DOHH2 (cell line): ENCODE measurements at regions not wholly inside any gene's neighbourhood (a gene's known extent, or its start where the extent isn't known, plus 50 kb on each side); places are given as distances from the start of the nearest gene placed in this dataset.

Source experiments
- H3F3A ChIP-seq: fragments of 200-600 bp; sonication (generic), shearing (Covaris generic); 2 replicates; pipeline ENCODE4 v1.6.0; 2016; ENCODE audit warnings: antibody characterized with exemption, mild to moderate bottlenecking; ENCODE audit not compliant: control insufficient read depth, insufficient read depth
- H3K27ac ChIP-seq: fragments of 200-600 bp; sonication (generic); 2 replicates; pipeline ENCODE4 v1.5.1; 2014; ENCODE audit warnings: low read depth, mild to moderate bottlenecking, low read length, moderate library complexity
- H3K27me3 ChIP-seq: fragments of 200-600 bp; sonication (generic); 2 replicates; pipeline ENCODE4 v1.6.1; 2014; ENCODE audit warnings: mild to moderate bottlenecking, low read length, mixed read lengths; ENCODE audit not compliant: control insufficient read depth
- H3K36me3 ChIP-seq: fragments of 200-600 bp; sonication (generic); 2 replicates; pipeline ENCODE4 v1.6.1; 2014; ENCODE audit warnings: mild to moderate bottlenecking, low read length, moderate library complexity, mixed read lengths; ENCODE audit not compliant: control insufficient read depth
- H3K4me1 ChIP-seq: fragments of 200-600 bp; sonication (generic); 2 replicates; pipeline ENCODE4 v1.6.1; 2014; ENCODE audit warnings: mild to moderate bottlenecking, low read length, mixed read lengths; ENCODE audit not compliant: control insufficient read depth
- H3K4me2 ChIP-seq: fragments of 200-600 bp; sonication (generic); 2 replicates; pipeline ENCODE4 v1.6.0; 2014; ENCODE audit warnings: mild to moderate bottlenecking, low read length, moderate library complexity
- H3K4me3 ChIP-seq: fragments of 200-600 bp; sonication (generic); 2 replicates; pipeline ENCODE4 v1.5.1; 2014; ENCODE audit warnings: mild to moderate bottlenecking, low read length, mixed read lengths
- H3K79me2 ChIP-seq: fragments of 200-600 bp; sonication (generic); 2 replicates; pipeline ENCODE4 v1.6.1; 2014; ENCODE audit warnings: mild to moderate bottlenecking, low read length, mixed read lengths; ENCODE audit not compliant: control insufficient read depth
- H3K9me2 ChIP-seq: fragments of 200-600 bp; sonication (generic); replicated peaks from 2 replicates; pipeline ENCODE4 v1.6.1; 2014; ENCODE audit warnings: mild to moderate bottlenecking, low read length, mixed read lengths; ENCODE audit not compliant: control insufficient read depth
- H3K9me3 ChIP-seq: fragments of 200-600 bp; sonication (generic); 2 replicates; pipeline ENCODE4 v1.6.1; 2014; ENCODE audit warnings: antibody characterized with exemption, low read length, mixed read lengths; ENCODE audit not compliant: control insufficient read depth, insufficient read depth
- H4K20me1 ChIP-seq: fragments of 200-600 bp; sonication (generic); 2 replicates; pipeline ENCODE4 v1.6.0; 2014; ENCODE audit warnings: low read depth, mild to moderate bottlenecking, antibody characterized with exemption, low read length, moderate library complexity; ENCODE audit not compliant: control insufficient read depth, insufficient read depth
- EZH2phosphoT487 ChIP-seq: fragments of 200-600 bp; sonication (generic); IDR thresholded peaks from 2 replicates; pipeline ENCODE4 v1.6.1; 2017; ENCODE audit warnings: borderline replicate concordance, mild to moderate bottlenecking, antibody characterized with exemption, low read length, moderate library complexity, mixed read lengths
- TF ChIP-seq, protein P1 (sequence below): fragments of 200-600 bp; sonication (generic); IDR thresholded peaks from one replicate; pipeline ENCODE4 v1.5.1; 2014; ENCODE audit warnings: antibody characterized with exemption, mild to moderate bottlenecking, low read depth, low read length; ENCODE audit not compliant: poor library complexity, severe bottlenecking

DNA sequence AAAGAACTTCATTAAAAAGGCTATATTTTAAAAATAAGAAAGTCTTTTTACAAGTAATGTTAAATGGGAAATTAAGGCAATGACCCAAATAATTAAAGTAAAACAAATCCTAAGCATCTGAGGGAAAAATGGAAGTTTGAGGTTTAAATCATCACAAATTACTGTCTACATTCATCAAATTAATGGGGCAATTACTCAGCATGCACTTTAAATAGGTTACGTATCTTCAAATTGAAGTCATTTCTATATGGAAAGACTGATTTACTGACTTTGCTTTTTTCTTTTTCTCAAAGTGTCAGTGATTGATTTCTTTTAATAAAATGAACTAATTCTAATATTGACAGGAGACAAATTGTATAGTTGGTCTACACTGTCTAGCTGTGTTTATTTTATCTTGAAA lies 1452.3 kb downstream of the NCAM2 start:
- H3K27me3 ChIP-seq = no peaks in the 10 kb centered on the region
- TF ChIP-seq, protein P1, sequence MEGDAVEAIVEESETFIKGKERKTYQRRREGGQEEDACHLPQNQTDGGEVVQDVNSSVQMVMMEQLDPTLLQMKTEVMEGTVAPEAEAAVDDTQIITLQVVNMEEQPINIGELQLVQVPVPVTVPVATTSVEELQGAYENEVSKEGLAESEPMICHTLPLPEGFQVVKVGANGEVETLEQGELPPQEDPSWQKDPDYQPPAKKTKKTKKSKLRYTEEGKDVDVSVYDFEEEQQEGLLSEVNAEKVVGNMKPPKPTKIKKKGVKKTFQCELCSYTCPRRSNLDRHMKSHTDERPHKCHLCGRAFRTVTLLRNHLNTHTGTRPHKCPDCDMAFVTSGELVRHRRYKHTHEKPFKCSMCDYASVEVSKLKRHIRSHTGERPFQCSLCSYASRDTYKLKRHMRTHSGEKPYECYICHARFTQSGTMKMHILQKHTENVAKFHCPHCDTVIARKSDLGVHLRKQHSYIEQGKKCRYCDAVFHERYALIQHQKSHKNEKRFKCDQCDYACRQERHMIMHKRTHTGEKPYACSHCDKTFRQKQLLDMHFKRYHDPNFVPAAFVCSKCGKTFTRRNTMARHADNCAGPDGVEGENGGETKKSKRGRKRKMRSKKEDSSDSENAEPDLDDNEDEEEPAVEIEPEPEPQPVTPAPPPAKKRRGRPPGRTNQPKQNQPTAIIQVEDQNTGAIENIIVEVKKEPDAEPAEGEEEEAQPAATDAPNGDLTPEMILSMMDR = no peak
- TF ChIP-seq EZH2phosphoT487 = no peak
- no peaks in the 10 kb centered on the region for H3K79me2 ChIP-seq
- H3K36me3 ChIP-seq = no peaks in the 10 kb centered on the region
- H3K4me3 ChIP-seq = no peak overlapping the region
- H3K4me2 ChIP-seq = no peak overlapping the region
- H3F3A ChIP-seq = no peaks in the 10 kb centered on the region
- no peaks in the 10 kb centered on the region for H3K9me2 ChIP-seq
- H4K20me1 ChIP-seq = no peaks in the 10 kb centered on the region
- no peak overlapping the region for H3K27ac ChIP-seq
- H3K9me3 ChIP-seq = peaks cover 3% of the 10 kb centered on the region; the same call in 1 of the 2 replicates
- H3K4me1 ChIP-seq = no peaks in the 10 kb centered on the region

DNA sequence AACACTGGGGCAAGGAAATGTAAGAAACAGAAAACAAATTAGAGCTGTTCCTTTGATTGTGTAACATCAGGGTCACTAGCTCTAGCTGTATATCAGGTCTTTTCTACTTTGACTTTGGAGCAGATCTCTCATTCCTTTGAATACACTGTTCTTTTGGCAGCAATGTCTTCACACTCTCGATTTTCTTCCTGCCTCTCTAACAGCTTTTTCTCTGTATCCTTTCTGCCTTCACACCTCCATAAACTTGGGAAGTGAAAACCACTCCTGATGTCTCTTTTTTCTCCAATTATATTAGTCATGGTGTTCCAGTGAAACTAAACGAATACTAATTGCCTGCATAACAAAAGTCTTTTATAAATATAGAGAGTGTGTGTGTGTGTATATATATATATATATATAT lies 1458.0 kb downstream of the NCAM2 start:
- H3K4me1 ChIP-seq = no peaks in the 10 kb centered on the region
- H3K4me3 ChIP-seq = no peak overlapping the region
- H3K9me3 ChIP-seq = no peaks in the 10 kb centered on the region; the same call in none of the 2 replicates
- H3K79me2 ChIP-seq = no peaks in the 10 kb centered on the region
- TF ChIP-seq, protein P1 = no peak
- no peak for TF ChIP-seq EZH2phosphoT487
- H3F3A ChIP-seq = no peaks in the 10 kb centered on the region
- H4K20me1 ChIP-seq = no peaks in the 10 kb centered on the region
- H3K27me3 ChIP-seq = no peaks in the 10 kb centered on the region
- no peak overlapping the region for H3K27ac ChIP-seq
- no peak overlapping the region for H3K4me2 ChIP-seq
- no peaks in the 10 kb centered on the region for H3K36me3 ChIP-seq
- H3K9me2 ChIP-seq = no peaks in the 10 kb centered on the region

DNA sequence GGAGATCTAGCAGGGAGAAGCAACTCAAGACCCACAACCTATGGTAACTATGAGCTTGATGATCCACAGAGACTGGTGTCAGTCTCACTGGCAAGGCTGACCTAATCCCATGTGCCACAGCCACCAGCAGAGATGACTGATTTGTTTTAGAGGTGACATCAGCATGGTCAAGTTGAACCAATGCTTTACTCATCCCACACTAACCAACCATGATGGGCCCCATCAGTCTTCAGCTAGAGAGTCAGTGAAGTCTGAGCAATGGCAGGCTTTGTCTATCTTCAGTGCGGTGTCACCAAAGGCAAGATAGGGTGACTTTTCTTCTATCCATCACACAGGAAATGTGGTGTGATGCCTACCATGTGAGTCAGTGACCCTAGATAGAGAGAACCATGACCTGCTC lies 1470.7 kb downstream of the NCAM2 start:
- Histone ChIP-seq H3K9me3 (peaks cover 8% of the 10 kb centered on the region; the same call in 1 of the 2 replicates), H3K9me2 (no peaks in the 10 kb centered on the region), H3K36me3 (no peaks in the 10 kb centered on the region), H3K79me2 (no peaks in the 10 kb centered on the region), H3K4me3 (no peak overlapping the region), H3F3A (no peaks in the 10 kb centered on the region), H3K4me1 (no peaks in the 10 kb centered on the region), H3K27me3 (no peaks in the 10 kb centered on the region), H4K20me1 (no peaks in the 10 kb centered on the region), H3K27ac (no peak overlapping the region), H3K4me2 (no peak overlapping the region)
- TF ChIP-seq, protein P1 = no peak
- no peak for TF ChIP-seq EZH2phosphoT487

DNA sequence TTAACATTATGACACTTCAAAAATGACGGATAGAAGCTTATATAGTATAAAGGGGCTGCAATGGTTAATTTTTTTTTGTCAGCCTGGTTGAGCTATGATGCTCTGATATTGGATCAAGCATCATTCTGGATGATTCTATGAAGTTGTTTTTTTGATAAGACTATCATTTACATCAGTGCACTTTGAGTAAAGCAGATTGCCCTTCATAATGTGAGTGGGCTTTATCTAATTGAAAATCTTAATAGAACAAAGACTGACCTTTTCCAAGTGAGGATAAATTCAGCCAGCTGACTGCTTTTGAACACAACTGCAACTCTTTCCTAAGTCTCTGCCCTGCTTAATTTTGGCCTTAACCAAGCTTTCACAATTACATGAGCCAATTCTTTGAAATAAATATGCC lies 1476.2 kb downstream of the NCAM2 start:
- peaks cover 9% of the 10 kb centered on the region; the same call in 1 of the 2 replicates for H3K9me3 ChIP-seq

More for the DNA sequence above, 1476.2 kb downstream of the NCAM2 start:
- Histone ChIP-seq H3K4me2 (no peak overlapping the region), H3K27me3 (no peaks in the 10 kb centered on the region), H3K4me1 (no peaks in the 10 kb centered on the region), H4K20me1 (no peaks in the 10 kb centered on the region), H3K79me2 (no peaks in the 10 kb centered on the region), H3K9me2 (no peaks in the 10 kb centered on the region), H3K36me3 (no peaks in the 10 kb centered on the region), H3F3A (no peaks in the 10 kb centered on the region), H3K27ac (no peak overlapping the region), H3K4me3 (no peak overlapping the region)
- no peak for TF ChIP-seq EZH2phosphoT487
- TF ChIP-seq, protein P1 = no peak
